ENCODE measurements at regions not wholly inside any gene's neighbourhood (a gene's known extent, or its start where the extent isn't known, plus 50 kb on each side); places are given as distances from the start of the nearest gene placed in this dataset.

DNA sequence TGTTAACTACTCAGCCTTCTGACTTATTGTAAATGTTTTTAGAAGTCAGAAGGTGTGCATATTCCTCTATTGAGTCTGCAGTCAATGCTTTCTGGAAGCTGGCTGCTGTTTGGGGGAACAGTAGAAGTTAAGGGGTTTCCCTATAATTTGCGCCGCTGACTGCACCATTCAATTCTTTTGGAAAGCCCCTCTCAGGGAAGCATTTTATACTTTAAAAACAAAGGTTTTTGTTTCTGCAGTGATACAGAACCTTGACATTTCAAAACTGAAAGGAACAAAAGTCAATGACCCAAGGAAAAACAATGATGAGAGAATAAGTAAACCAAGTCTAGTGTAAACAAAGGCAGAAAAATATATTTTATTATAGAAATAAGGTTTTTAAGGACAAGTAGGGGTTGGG, 120.8 kb upstream of the TNFAIP3 start:
- no peak for DNase-seq (ENCODE audit: low read depth)
- no peak for TF ChIP-seq CTCF (conservative IDR thresholded peaks at IDR 0.05; ENCODE audit: control insufficient read depth, insufficient read depth, low read depth, low read length)
- no peak overlapping the region for H3K4me3 ChIP-seq (ENCODE audit: control insufficient read depth, low read depth, low read length)

DNA sequence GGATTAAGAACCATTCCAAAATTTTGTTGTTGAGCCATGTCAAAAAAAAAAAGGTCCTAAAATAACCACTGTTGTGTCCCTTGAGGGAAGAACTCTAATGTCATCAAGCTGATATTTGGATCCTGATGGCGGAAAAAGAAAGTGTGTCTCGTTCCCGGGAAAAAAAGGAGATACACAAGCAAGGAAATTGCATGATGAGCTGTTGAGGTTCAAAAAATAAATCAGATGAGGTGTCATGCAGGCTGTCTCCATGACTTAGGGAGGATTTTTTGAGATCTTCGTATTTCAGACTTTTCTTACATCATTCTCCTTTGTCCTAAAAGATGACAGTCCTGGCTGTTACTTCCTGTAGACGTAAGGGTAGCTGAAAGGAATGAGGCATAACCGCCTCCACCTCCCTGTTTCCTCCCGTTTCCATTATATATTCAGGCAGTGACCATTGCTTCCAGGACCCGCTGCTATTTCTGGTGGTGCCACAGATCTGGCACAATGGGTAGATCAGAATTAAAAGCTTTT, 117.3 kb upstream of the TNFAIP3 start:
- no peak overlapping the region for H3K4me3 ChIP-seq (ENCODE audit: control insufficient read depth, low read depth, low read length)
- no peak for TF ChIP-seq CTCF (conservative IDR thresholded peaks at IDR 0.05; ENCODE audit: control insufficient read depth, insufficient read depth, low read depth, low read length)
- peak; percentile 35 for DNase-seq (ENCODE audit: low read depth)

DNA sequence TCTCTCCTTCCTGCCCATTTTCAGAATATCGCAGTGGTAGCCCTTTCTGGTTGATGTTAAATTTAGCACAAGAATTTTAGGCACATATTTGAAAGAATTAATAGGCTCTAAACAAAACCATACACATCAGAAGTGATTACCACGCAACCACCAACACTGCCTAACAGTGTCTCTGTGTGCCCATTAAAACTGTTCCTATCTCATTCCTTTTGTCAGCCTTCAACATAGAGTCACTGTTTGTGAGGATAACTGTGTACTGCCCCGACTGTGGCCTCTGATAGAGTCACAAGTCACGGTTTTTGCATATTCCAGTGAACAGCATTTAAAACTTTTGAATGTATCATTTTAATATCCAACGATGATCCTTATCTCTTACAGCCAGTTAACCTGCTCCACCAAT, 116.8 kb upstream of the TNFAIP3 start:
- H3K4me3 ChIP-seq (ENCODE audit: control insufficient read depth, low read depth, low read length) = no peak overlapping the region
- DNase-seq (ENCODE audit: low read depth) = no peak
- TF ChIP-seq CTCF (conservative IDR thresholded peaks at IDR 0.05; ENCODE audit: control insufficient read depth, insufficient read depth, low read depth, low read length) = no peak

- DNase-seq (ENCODE audit: low read depth) = no peak
- no peak for TF ChIP-seq CTCF (conservative IDR thresholded peaks at IDR 0.05; ENCODE audit: control insufficient read depth, insufficient read depth, low read depth, low read length)
- no peak overlapping the region for H3K4me3 ChIP-seq (ENCODE audit: control insufficient read depth, low read depth, low read length)
These were observed 115.1 kb upstream of the TNFAIP3 start for GRCh38 chr6:137751768-137752560.

- no peak overlapping the region for H3K4me3 ChIP-seq (ENCODE audit: control insufficient read depth, low read depth, low read length)
- DNase-seq (ENCODE audit: low read depth) = no peak
- TF ChIP-seq CTCF (conservative IDR thresholded peaks at IDR 0.05; ENCODE audit: control insufficient read depth, insufficient read depth, low read depth, low read length) = no peak
These were observed 112.7 kb upstream of the TNFAIP3 start for GRCh38 chr6:137754366-137754765.

- no peak for TF ChIP-seq CTCF (conservative IDR thresholded peaks at IDR 0.05; ENCODE audit: control insufficient read depth, insufficient read depth, low read depth, low read length)
- no peak for DNase-seq (ENCODE audit: low read depth)
- no peak overlapping the region for H3K4me3 ChIP-seq (ENCODE audit: control insufficient read depth, low read depth, low read length)
These were observed 112.2 kb upstream of the TNFAIP3 start for GRCh38 chr6:137754866-137755265.

Measured in fibroblast of mammary gland (primary cell).